Non-pigmented ciliary epithelial cell (primary cell): ENCODE measurements at regions not wholly inside any gene's neighbourhood (a gene's known extent, or its start where the extent isn't known, plus 50 kb on each side); places are given as distances from the start of the nearest gene placed in this dataset.
"Not testable (repeated sequence)": the region's sequence is repeated elsewhere in the genome, so short reads cannot be mapped to it uniquely, and the experiment has no call there.

Experiments used
- DNase-seq: peaks from one replicate; pipeline ENCODE4 v3.0.0-alpha.2; 2010; ENCODE audit warnings: low read depth

- no peak for DNase-seq
Measured at GRCh38 chr5:107772418-107773310, 101.9 kb upstream of the EFNA5 start.

- no peak for DNase-seq
Measured at GRCh38 chr5:107771926-107772325, 101.2 kb upstream of the EFNA5 start.

GRCh38 chr5:107770051-107770450 lies 99.3 kb upstream of the EFNA5 start:
- DNase-seq = no peak

- no peak for DNase-seq
Measured at GRCh38 chr5:107769519-107769918, 98.8 kb upstream of the EFNA5 start.

- no peak for DNase-seq
Measured at GRCh38 chr5:107766972-107767371, 96.2 kb upstream of the EFNA5 start.

GRCh38 chr5:107766439-107766838 lies 95.7 kb upstream of the EFNA5 start:
- no peak for DNase-seq

- no peak for DNase-seq
Measured at GRCh38 chr5:107765805-107766063, 95.0 kb upstream of the EFNA5 start.

- no peak for DNase-seq
Measured at GRCh38 chr5:107764976-107765804, 94.5 kb upstream of the EFNA5 start.

GRCh38 chr5:107764282-107764681 lies 93.5 kb upstream of the EFNA5 start:
- no peak for DNase-seq

- no peak for DNase-seq
Measured at GRCh38 chr5:107753427-107753826, 82.7 kb upstream of the EFNA5 start.

GRCh38 chr5:107744418-107745330 lies 73.9 kb upstream of the EFNA5 start:
- no peak for DNase-seq

GRCh38 chr5:107743373-107744000 lies 72.8 kb upstream of the EFNA5 start:
- peak; percentile 26 for DNase-seq

GRCh38 chr5:107739661-107740060 lies 68.9 kb upstream of the EFNA5 start:
- DNase-seq = no peak

GRCh38 chr5:107736638-107737037 lies 65.9 kb upstream of the EFNA5 start:
- DNase-seq = peak; percentile 41

GRCh38 chr5:107736089-107736488 lies 65.4 kb upstream of the EFNA5 start:
- not testable (repeated sequence) for DNase-seq

GRCh38 chr5:107735558-107735957 lies 64.8 kb upstream of the EFNA5 start:
- no peak for DNase-seq

- DNase-seq = no peak
Measured at GRCh38 chr5:107726896-107727295, 56.2 kb upstream of the EFNA5 start.

GRCh38 chr5:107724642-107725041 lies 53.9 kb upstream of the EFNA5 start:
- DNase-seq = no peak

- DNase-seq = not testable (repeated sequence)
Measured at GRCh38 chr5:107721241-107721640, 50.5 kb upstream of the EFNA5 start.
